Transverse colon (tissue), 4 donors: ENCODE measurements at regions not wholly inside any gene's neighbourhood (a gene's known extent, or its start where the extent isn't known, plus 50 kb on each side); places are given as distances from the start of the nearest gene placed in this dataset.

Source experiments
- DNase-seq: peaks from one replicate; pipeline ENCODE4 v3.0.0-alpha.2; 2019
- H3K27ac ChIP-seq, 4 donors: fragments of 200-600 bp; sonication (generic); 2 replicates each; pipeline ENCODE4 v1.5.1; 2016 to 2018; ENCODE audit warnings: inconsistent platforms in 4 of 4
- H3K27me3 ChIP-seq: fragments of 200-600 bp; sonication (generic); 2 replicates; pipeline ENCODE4 v1.5.1; 2017; ENCODE audit warnings: inconsistent platforms
- H3K36me3 ChIP-seq, 4 donors: fragments of 200-600 bp; sonication (generic); 2 replicates each; pipeline ENCODE4 v1.5.1; 2017 to 2019; ENCODE audit warnings: inconsistent platforms in 4 of 4
- H3K4me1 ChIP-seq, 4 donors: fragments of 200-600 bp; sonication (generic); 2 replicates each; pipeline ENCODE4 v1.5.1; 2017 to 2020; ENCODE audit warnings: inconsistent platforms in 4 of 4
- H3K4me3 ChIP-seq, 4 donors: fragments of 200-600 bp; sonication (generic); 1 replicate in 1 of 4; 2 replicates in 3 of 4; pipeline versions ENCODE4 v1.5.1 to v1.6.1; 2017 to 2019; ENCODE audit warnings: inconsistent platforms in 4 of 4
- H3K9me3 ChIP-seq, 2 donors: fragments of 200-600 bp; sonication (generic); 2 replicates each; pipeline ENCODE4 v1.5.1; 2017 to 2019; ENCODE audit warnings: inconsistent platforms in 2 of 2
- CTCF ChIP-seq, 5 experiments: fragments of 200-600 bp in 3 of 5; fragments of 450-650 bp in 2 of 5; sonication (generic) in 3 of 5; IDR thresholded peaks; 1 replicate in 2 of 5; 2 replicates in 3 of 5; pipeline ENCODE4 v1.5.1; 2016 to 2017; ENCODE audit warnings: antibody characterized with exemption in 5 of 5, inconsistent platforms in 3 of 5, mild to moderate bottlenecking in 2 of 5, moderate library complexity in 1 of 5
- EP300 ChIP-seq: sonication (generic); formaldehyde crosslinking; IDR thresholded peaks from one replicate; pipeline ENCODE4 v1.6.1; 2017; ENCODE audit warnings: antibody characterized with exemption, low read depth
- POLR2A ChIP-seq: fragments of 450-650 bp; IDR thresholded peaks from one replicate; pipeline ENCODE4 v1.6.1; 2016; ENCODE audit warnings: antibody characterized with exemption, mild to moderate bottlenecking, moderate library complexity
- POLR2AphosphoS5 ChIP-seq, 3 donors: sonication (generic); formaldehyde crosslinking; IDR thresholded peaks; one replicate each; pipeline ENCODE4 v1.6.1; 2016; ENCODE audit warnings: antibody characterized with exemption in 3 of 3
- WGBS, 2 donors: methylation state at CpG; one replicate each; pipeline ENCODE4 v1.1.5; 2018; ENCODE audit warnings: low coverage in 1 of 2; 5-methylcytosine and 5-hydroxymethylcytosine counted together
- in situ Hi-C, 4 donors: fragments of 200-750 bp; cut with MboI; loops; one replicate each; pipeline versions ENCODE4 v1.15.0 to v1.15.1; 2017; ENCODE audit warnings: low sequenced_read_pairs in 3 of 4, low pct_ligation_motif_present in 1 of 4, low pct_unique_long_range_greater_than_20kb in 1 of 4
- intact Hi-C: fragments of 100-400 bp; cut with DNase I; formaldehyde crosslinking; loops from one replicate; pipeline ENCODE4 v1.15.1; 2023; ENCODE audit warnings: low total_unique reads

- intact Hi-C loops = no loop called here
- Histone ChIP-seq H3K27ac (no peak overlapping the region), H3K4me1 (no peaks in the 10 kb centered on the region), H3K27me3 (no peaks in the 10 kb centered on the region), H3K36me3 (no peaks in the 10 kb centered on the region), H3K4me3 (no peak overlapping the region), H3K9me3 (no peaks in the 10 kb centered on the region)
- in situ Hi-C loops = loop anchor here in 3 of 4 donors (10.0 to 25.0 kb wide), 4 partner anchors 1627 to 1804 kb away; partner anchors contain the start of gene NCAM2 (in 1 of the 3)
- no peak for TF ChIP-seq EP300
- TF ChIP-seq POLR2AphosphoS5 (IDR thresholded peaks at IDR 0.05) = no peak
- no peak for TF ChIP-seq CTCF (IDR thresholded peaks at IDR 0.05)
- TF ChIP-seq POLR2A = no peak
- DNase-seq = no peak
- WGBS, 2 donors = 74 to 81% methylated on average over 2 of the region's 2 CpGs
Observed at GRCh38 chr21:22791376-22791775, 1793.2 kb downstream of the NCAM2 start.

GRCh38 chr21:22791986-22792560, 1793.9 kb downstream of the NCAM2 start:
- Histone ChIP-seq H3K27ac (no peak overlapping the region), H3K36me3 (no peaks in the 10 kb centered on the region), H3K4me3 (no peak overlapping the region), H3K27me3 (no peaks in the 10 kb centered on the region), H3K9me3 (no peaks in the 10 kb centered on the region), H3K4me1 (no peaks in the 10 kb centered on the region)
- in situ Hi-C loops = loop anchor here in 3 of 4 donors (10.0 to 25.0 kb wide), 4 partner anchors 1627 to 1805 kb away; partner anchors contain the start of gene NCAM2 (in 1 of the 3)
- TF ChIP-seq POLR2AphosphoS5 (IDR thresholded peaks at IDR 0.05) = no peak
- peak; percentile 60 to 79 (median 76) for TF ChIP-seq CTCF (IDR thresholded peaks at IDR 0.05)
- 0 to 2% methylated on average over 3 of the region's 3 CpGs for WGBS, 2 donors
- intact Hi-C loops = no loop called here
- DNase-seq = no peak

- TF ChIP-seq CTCF (IDR thresholded peaks at IDR 0.05) = no peak
- TF ChIP-seq EP300 = no peak
- TF ChIP-seq POLR2AphosphoS5 (IDR thresholded peaks at IDR 0.05) = no peak
- TF ChIP-seq POLR2A = no peak
- DNase-seq = no peak
- no peaks in the 10 kb centered on the region for H3K27me3 ChIP-seq
- H3K27ac ChIP-seq = no peak overlapping the region
- H3K36me3 ChIP-seq = no peaks in the 10 kb centered on the region
- H3K9me3 ChIP-seq = no peaks in the 10 kb centered on the region
- H3K4me1 ChIP-seq = no peaks in the 10 kb centered on the region
- no peak overlapping the region for H3K4me3 ChIP-seq
- 50 to 75% methylated on average over 1 to 2 of the region's 2 CpGs for WGBS, 2 donors
- in situ Hi-C loops (loop anchor here in 3 of 4 donors (10.0 to 25.0 kb wide), 4 partner anchors 1630 to 1808 kb away; partner anchors contain the start of gene NCAM2 (in 1 of the 3)), intact Hi-C loops (no loop called here)
Observed at GRCh38 chr21:22795091-22795490, 1796.9 kb downstream of the NCAM2 start.

GRCh38 chr21:22795644-22796043, 1797.4 kb downstream of the NCAM2 start:
- DNase-seq = no peak
- Histone ChIP-seq H3K27ac (no peak overlapping the region), H3K4me3 (no peak overlapping the region), H3K36me3 (no peaks in the 10 kb centered on the region), H3K27me3 (no peaks in the 10 kb centered on the region), H3K4me1 (no peaks in the 10 kb centered on the region), H3K9me3 (no peaks in the 10 kb centered on the region)
- in situ Hi-C loops (loop anchor here in 3 of 4 donors (10.0 to 25.0 kb wide), 4 partner anchors 1631 to 1808 kb away; partner anchors contain the start of gene NCAM2 (in 1 of the 3)), intact Hi-C loops (no loop called here)
- TF ChIP-seq CTCF (IDR thresholded peaks at IDR 0.05) (no peak), EP300 (no peak), POLR2A (no peak), POLR2AphosphoS5 (IDR thresholded peaks at IDR 0.05) (no peak)
- WGBS, 2 donors = 50% methylated on average over 2 to 3 of the region's 4 CpGs
